RWPE1 (cell line): ENCODE measurements at regions not wholly inside any gene's neighbourhood (a gene's known extent, or its start where the extent isn't known, plus 50 kb on each side); places are given as distances from the start of the nearest gene placed in this dataset.

Experiments
- CTCF ChIA-PET: fragments of 350-600 bp; sonication (Branson Sonifier 250); formaldehyde crosslinking; extraction: SDS; loops from one replicate; lab custom pipeline; 2021; lab: Yijun Ruan, JAX
- POLR2A ChIA-PET: fragments of 400-600 bp; formaldehyde crosslinking; extraction: SDS; loops from one replicate; lab custom pipeline; 2020; ENCODE audit warnings: antibody characterized with exemption; ENCODE audit not compliant: low non-redundant PET; lab: Yijun Ruan, JAX
- DNase-seq: peaks from one replicate; pipeline ENCODE4 v3.0.0; 2012; ENCODE audit warnings: low spot score
- H3K27ac ChIP-seq: fragments of 450-650 bp; 2 replicates; pipeline ENCODE4 v1.5.1; 2017
- TF ChIP-seq, protein P1 (sequence below): fragments of 450-650 bp; conservative IDR thresholded peaks from 2 replicates; pipeline ENCODE4 v1.5.1; 2017; ENCODE audit warnings: low read depth, mild to moderate bottlenecking

DNA sequence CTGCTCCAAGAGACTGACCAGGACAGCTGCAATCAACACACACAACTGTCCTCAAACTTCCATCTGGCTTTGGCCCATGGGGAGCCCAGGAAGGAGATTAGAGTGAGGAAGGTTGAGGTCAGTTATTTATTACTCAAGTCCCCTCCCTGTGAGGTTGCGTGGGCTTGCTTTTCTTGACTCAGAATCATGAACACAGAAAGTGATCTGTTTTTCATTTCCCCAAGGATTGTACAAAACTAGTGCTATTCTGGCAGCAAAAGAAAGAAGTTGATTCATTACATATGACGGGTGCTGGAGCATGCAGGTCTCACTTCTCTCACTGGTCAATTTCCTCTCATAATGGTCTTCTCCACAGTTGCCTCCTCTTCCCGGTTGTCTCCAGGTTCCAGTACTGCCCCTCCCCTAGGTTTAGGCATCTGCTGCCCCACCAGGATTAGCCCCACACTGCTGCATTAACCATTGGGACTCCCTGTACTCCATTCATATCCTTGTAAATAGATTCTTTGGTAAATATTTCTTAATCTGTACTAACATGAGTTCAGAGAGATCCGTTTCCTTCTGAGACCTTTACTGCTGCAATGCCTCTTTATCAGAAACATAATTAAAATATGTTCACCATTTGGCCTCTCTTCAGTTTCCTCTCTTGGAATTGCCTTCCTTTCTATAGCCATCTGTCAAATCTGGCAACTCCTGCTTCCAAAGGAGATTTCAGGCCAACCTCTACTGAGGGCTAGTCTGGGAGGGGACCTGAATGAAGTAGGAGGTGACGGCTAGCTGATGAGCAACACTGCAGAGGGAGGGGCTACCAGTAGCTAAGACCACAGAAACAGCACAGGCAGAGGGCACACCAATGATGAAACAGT lies 888.8 kb downstream of the QKI start:
- POLR2A ChIA-PET, result no interaction called here
- TF ChIP-seq, protein P1, sequence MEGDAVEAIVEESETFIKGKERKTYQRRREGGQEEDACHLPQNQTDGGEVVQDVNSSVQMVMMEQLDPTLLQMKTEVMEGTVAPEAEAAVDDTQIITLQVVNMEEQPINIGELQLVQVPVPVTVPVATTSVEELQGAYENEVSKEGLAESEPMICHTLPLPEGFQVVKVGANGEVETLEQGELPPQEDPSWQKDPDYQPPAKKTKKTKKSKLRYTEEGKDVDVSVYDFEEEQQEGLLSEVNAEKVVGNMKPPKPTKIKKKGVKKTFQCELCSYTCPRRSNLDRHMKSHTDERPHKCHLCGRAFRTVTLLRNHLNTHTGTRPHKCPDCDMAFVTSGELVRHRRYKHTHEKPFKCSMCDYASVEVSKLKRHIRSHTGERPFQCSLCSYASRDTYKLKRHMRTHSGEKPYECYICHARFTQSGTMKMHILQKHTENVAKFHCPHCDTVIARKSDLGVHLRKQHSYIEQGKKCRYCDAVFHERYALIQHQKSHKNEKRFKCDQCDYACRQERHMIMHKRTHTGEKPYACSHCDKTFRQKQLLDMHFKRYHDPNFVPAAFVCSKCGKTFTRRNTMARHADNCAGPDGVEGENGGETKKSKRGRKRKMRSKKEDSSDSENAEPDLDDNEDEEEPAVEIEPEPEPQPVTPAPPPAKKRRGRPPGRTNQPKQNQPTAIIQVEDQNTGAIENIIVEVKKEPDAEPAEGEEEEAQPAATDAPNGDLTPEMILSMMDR, result no peak

DNA sequence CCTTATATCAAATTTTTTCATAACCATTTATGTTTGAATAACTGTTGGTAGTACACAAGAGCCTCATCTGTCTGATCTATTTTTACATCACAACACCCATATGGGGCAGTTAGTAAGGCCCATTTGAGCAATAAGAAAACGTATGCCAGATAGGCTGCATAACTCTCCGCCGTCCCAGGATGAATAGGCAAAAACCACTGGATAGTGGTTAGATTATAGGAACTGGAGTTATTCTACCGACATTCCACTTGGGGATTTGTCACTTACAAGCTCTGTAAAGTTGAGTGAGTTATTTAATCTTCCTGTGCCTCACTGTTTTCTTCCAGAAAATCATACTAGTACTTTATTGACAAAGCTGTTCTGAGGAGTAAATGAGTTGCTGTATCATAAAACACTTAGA lies 881.9 kb downstream of the QKI start:
- H3K27ac ChIP-seq, result no peak overlapping the region
- TF ChIP-seq, protein P1, result no peak
- POLR2A ChIA-PET, result no interaction called here
- CTCF ChIA-PET, result no interaction called here
- DNase-seq, result no peak

More for the DNA sequence above, 888.8 kb downstream of the QKI start:
- no peak for DNase-seq
- CTCF ChIA-PET, result no interaction called here
- no peak overlapping the region for H3K27ac ChIP-seq

DNA sequence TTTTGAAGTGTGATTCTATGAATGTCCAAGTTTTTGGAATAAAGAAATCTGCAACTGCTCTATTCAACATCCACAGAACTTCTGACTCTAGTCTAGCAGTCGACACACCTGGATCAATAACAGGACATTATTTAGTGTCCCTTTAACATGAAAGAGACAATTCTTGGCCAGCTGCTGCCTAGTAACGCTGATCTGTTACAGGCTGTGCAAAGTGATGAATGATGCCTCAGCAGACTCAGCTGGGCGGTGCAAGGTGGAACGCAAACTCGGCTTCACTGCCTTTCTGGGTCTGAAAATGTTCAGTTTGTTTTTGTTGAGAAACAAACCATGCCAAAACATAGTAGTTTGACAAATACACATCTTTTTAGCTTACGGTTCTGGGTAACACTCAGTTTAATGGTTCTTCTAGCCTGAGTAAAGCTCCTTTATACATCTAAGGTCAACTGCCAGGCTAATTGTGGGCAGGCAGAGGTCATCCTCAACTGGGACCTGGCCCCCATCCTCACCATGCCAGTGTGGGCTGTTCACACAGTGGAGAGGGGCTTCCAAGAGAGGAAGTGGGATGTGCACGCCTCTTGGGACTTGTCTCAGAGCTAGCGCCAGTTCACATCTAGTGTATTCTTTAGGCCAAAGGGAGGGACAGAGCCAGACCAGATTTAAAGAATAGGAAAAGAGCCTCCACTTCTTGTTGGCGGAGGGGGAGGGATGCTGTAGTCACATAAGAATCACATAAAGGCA lies 879.7 kb downstream of the QKI start:
- ChIA-PET CTCF (no interaction called here), POLR2A (no interaction called here)
- TF ChIP-seq, protein P1, result no peak
- H3K27ac ChIP-seq, result no peak overlapping the region
- no peak for DNase-seq

DNA sequence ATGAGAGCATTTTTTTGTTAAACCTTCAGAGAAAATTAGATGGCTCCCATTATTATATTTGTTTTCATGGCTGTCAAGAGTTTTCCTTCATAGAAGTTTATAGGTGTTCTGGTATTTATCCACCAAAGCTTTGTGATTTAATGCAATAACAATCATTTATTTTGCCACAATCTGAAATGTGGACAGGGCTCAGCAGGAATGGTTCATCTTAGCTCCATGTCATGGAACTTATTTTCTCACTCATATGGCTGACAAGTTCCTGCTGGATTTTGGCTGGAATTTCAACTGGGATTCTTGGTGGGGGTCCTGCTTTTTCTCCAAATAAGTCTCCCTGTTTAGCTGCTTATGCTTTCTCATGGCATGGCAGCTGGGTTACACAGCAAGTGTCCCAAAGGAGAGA lies 876.7 kb downstream of the QKI start:
- TF ChIP-seq, protein P1, result no peak
- H3K27ac ChIP-seq, result no peak overlapping the region
- no peak for DNase-seq
- CTCF ChIA-PET, result interaction anchor here (0.7 kb wide), 2 partner anchors 18 to 523 kb away, joined by 3 read pairs; no protein-coding TSS in a partner anchor
- POLR2A ChIA-PET, result no interaction called here

DNA sequence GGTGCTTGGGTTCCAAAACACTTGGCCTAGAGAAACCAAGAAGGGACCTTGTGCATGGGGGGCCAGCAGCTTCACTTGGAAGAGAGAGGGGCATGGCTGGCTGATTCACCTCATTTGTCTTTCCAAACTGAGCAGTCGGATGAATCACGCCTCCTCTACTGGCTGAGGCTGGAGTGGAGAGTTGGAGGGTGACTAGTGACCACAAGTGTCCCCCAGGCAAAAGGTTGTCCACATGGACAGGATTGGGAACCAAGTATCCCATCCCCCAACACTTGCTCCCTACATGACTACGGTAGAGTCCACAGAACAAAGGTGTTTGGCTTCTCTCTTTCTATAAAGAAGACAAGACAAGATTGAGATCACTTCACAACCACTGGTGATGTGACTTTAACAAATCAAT lies 875.6 kb downstream of the QKI start:
- H3K27ac ChIP-seq, result no peak overlapping the region
- POLR2A ChIA-PET, result no interaction called here
- TF ChIP-seq, protein P1, result no peak
- CTCF ChIA-PET, result no interaction called here
- no peak for DNase-seq

DNA sequence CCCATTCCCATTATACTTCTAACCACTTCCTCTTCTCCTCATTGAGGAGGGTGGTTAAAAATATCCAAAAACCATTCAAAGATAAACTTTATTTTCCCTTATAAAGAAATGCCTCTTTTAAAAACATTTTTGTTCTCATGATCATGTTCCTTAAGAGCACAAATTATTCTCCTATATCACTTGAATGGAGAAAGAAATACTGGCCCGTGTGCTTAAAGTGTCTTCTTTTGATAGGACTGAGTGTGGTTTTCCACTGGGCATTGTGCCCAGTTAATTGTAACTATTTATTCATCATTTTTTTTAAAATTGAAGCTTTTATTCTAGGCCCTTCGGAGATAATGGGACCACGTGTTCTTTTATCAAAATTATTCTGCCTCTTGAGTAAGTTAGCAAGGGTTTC lies 871.5 kb downstream of the QKI start:
- DNase-seq, result no peak
- H3K27ac ChIP-seq, result no peak overlapping the region
- TF ChIP-seq, protein P1, result no peak
- ChIA-PET POLR2A (no interaction called here), CTCF (no interaction called here)
